ENCODE measurements at regions not wholly inside any gene's neighbourhood (a gene's known extent, or its start where the extent isn't known, plus 50 kb on each side); places are given as distances from the start of the nearest gene placed in this dataset.

DNA sequence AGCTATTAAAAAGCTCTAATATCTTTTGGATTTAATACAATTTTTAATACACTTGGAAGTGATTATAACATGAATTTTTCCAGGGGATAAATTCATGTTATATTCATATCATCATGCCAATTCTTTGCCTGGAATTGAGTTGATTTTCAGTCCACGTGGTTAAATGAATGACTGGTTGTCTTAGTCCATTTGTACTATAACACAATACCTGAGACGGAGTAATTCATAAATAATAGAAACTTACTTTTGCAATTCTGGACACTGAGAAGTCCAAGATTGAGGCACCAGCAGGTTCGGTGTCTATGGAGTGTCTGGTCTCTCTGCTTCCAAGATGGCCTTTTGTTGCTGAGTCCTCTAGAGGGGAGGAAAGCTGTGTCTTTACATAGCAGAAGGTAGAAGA is 66.2 kb upstream of the TRDN start:
- H3K9me3 ChIP-seq (ENCODE audit: control insufficient read depth, insufficient read depth, low read length): peaks cover 5% of the 10 kb centered on the region
- CTCF ChIA-PET: interaction anchor here (1.0 kb wide), 1 partner anchor 99 kb away, joined by 3 read pairs; no protein-coding TSS in a partner anchor
- no peak overlapping the region for H3K14ac ChIP-seq (replicated peaks; ENCODE audit: low read depth, low read length)
- no peak overlapping the region for H3K4ac ChIP-seq (ENCODE audit: low read depth, low read length)
- H2BK15ac ChIP-seq (ENCODE audit: low read depth, low read length): no peak overlapping the region
- TF ChIP-seq RFX5 (IDR thresholded peaks at IDR 0.05; ENCODE audit: low read depth, low read length) (no peak), CEBPB (IDR thresholded peaks at IDR 0.05; ENCODE audit: low read depth, low read length) (peak; percentile 63)
- in situ Hi-C loops (cut with MboI; ENCODE audit: low sequenced_read_pairs) (no loop called here), dilution Hi-C loops (cut with HindIII; ENCODE audit: low sequenced_read_pairs, unreplicated experiment) (no loop called here), intact Hi-C loops (cut with micrococcal nuclease) (no loop called here)
- no peaks in the 10 kb centered on the region for H3K79me1 ChIP-seq (ENCODE audit: low read depth in 1 of 2, low read length in 2 of 2)
- no CpG with 5 or more reads among the region's 3 CpGs for WGBS, 2 experiments (ENCODE audit: extremely low coverage in 2 of 2, insufficient read length in 1 of 2)
- no peaks in the 10 kb centered on the region for H3K4me1 ChIP-seq (ENCODE audit: control insufficient read depth, insufficient read depth, low read length)
- H3K27ac ChIP-seq (ENCODE audit: insufficient read depth, low read length): no peak overlapping the region
- DNase-seq: no peak
- H4K8ac ChIP-seq (ENCODE audit: low read depth in 2 of 2, low read length in 2 of 2): no peak overlapping the region
- no peak overlapping the region for H4K91ac ChIP-seq (ENCODE audit: insufficient read depth, low read depth, low read length)
- H3K18ac ChIP-seq (ENCODE audit: low read depth, low read length): no peak overlapping the region
- no peak overlapping the region for H2AK9ac ChIP-seq (replicated peaks; ENCODE audit: low read depth, low read length, poor library complexity)
- no peak overlapping the region for H4K5ac ChIP-seq (ENCODE audit: low read depth, low read length)
- no peaks in the 10 kb centered on the region for H3K9me1 ChIP-seq (ENCODE audit: insufficient read depth, low read length)
- no peak for ATAC-seq (ENCODE audit: low read depth)
- no peaks in the 10 kb centered on the region for H4K20me1 ChIP-seq (ENCODE audit: insufficient read depth, low read length)
- no peak overlapping the region for H3K4me3 ChIP-seq (ENCODE audit: insufficient read depth, low read depth, low read length)
- no peak overlapping the region for H3K9ac ChIP-seq (ENCODE audit: low read depth, low read length)
- no peaks in the 10 kb centered on the region for H3K36me3 ChIP-seq (ENCODE audit: control insufficient read depth, insufficient read depth, low read length)
- no peaks in the 10 kb centered on the region for H3K27me3 ChIP-seq (ENCODE audit: control insufficient read depth, insufficient read depth, low read length)
- no peak overlapping the region for H2AFZ ChIP-seq (replicated peaks; ENCODE audit: low read length, poor library complexity)
- H2BK20ac ChIP-seq (ENCODE audit: low read depth, low read length): no peak overlapping the region
- H2AK5ac ChIP-seq (ENCODE audit: low read depth, low read length): no peak overlapping the region
- no peak overlapping the region for H3K23ac ChIP-seq (ENCODE audit: low read depth, low read length)
- H2BK5ac ChIP-seq (ENCODE audit: low read depth, low read length, poor library complexity, severe bottlenecking): no peak overlapping the region
- no peak overlapping the region for H3K56ac ChIP-seq (ENCODE audit: extremely low read depth, insufficient read depth, low read length)
- no peak overlapping the region for H3K4me2 ChIP-seq (ENCODE audit: low read depth, low read length)
- no peak overlapping the region for H2BK120ac ChIP-seq (ENCODE audit: low read depth, low read length)
- BruUV-seq (replicated peaks): no TSS peak
- POLR2A ChIA-PET (ENCODE audit: unreplicated experiment): no interaction called here

Data from IMR-90 (cell line).